ENCODE measurements at regions not wholly inside any gene's neighbourhood (a gene's known extent, or its start where the extent isn't known, plus 50 kb on each side); places are given as distances from the start of the nearest gene placed in this dataset.

- TF ChIP-seq POLR2A (IDR thresholded peaks at IDR 0.05; ENCODE audit: low read length) = no peak
- no peak for TF ChIP-seq GATA1 (IDR thresholded peaks at IDR 0.05; ENCODE audit: low read depth, low read length)
Observed at GRCh38 chr2:153635494-153635893, 156.9 kb upstream of the RPRM start.
